Stomach (tissue), 4 donors: ENCODE measurements at regions not wholly inside any gene's neighbourhood (a gene's known extent, or its start where the extent isn't known, plus 50 kb on each side); places are given as distances from the start of the nearest gene placed in this dataset.

Experiments used
- POLR2A ChIP-seq, 4 donors: fragments of 450-650 bp; IDR thresholded peaks; one replicate each; pipeline ENCODE4 v1.6.1; 2016; ENCODE audit warnings: antibody characterized with exemption in 4 of 4, control low read depth in 2 of 4, mild to moderate bottlenecking in 1 of 4, moderate library complexity in 1 of 4
- POLR2AphosphoS5 ChIP-seq, 3 donors: sonication (generic); formaldehyde crosslinking; IDR thresholded peaks; one replicate each; pipeline ENCODE4 v1.6.1; 2016; ENCODE audit warnings: antibody characterized with exemption in 3 of 3
- TF ChIP-seq, protein P1 (sequence below), 7 experiments: fragments of 450-650 bp in 4 of 7; fragments of 200-600 bp in 3 of 7; sonication (generic) in 3 of 7; IDR thresholded peaks; one replicate each; pipeline ENCODE4 v1.5.1; 2016 to 2019; ENCODE audit warnings: antibody characterized with exemption in 7 of 7, control low read depth in 2 of 7, mild to moderate bottlenecking in 1 of 7

DNA sequence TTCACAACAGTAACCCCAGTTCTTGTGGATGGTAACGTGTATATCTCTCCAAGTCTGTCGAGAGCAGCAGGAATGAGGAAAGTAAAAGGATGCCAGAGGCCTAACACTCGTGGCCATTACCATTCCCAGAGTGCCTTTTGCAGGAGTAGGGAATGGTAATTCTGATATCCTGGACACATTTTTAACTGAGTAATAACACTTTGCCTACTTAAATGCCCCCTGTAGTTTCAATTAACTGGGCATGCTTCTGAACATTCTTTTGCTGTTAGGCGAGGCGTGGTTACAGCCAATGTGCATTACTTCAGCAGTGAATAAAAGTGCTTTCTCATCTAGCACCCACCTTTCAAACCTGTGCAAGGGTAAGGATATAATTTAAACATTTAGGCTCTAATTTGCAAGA is 258.5 kb upstream of the ADGRL2 start:
- TF ChIP-seq POLR2AphosphoS5 (IDR thresholded peaks at IDR 0.05): no peak
- TF ChIP-seq POLR2A (IDR thresholded peaks at IDR 0.05): no peak
- TF ChIP-seq, protein P1, sequence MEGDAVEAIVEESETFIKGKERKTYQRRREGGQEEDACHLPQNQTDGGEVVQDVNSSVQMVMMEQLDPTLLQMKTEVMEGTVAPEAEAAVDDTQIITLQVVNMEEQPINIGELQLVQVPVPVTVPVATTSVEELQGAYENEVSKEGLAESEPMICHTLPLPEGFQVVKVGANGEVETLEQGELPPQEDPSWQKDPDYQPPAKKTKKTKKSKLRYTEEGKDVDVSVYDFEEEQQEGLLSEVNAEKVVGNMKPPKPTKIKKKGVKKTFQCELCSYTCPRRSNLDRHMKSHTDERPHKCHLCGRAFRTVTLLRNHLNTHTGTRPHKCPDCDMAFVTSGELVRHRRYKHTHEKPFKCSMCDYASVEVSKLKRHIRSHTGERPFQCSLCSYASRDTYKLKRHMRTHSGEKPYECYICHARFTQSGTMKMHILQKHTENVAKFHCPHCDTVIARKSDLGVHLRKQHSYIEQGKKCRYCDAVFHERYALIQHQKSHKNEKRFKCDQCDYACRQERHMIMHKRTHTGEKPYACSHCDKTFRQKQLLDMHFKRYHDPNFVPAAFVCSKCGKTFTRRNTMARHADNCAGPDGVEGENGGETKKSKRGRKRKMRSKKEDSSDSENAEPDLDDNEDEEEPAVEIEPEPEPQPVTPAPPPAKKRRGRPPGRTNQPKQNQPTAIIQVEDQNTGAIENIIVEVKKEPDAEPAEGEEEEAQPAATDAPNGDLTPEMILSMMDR (IDR thresholded peaks at IDR 0.05): no peak
